Breast epithelium (tissue), 4 donors: ENCODE measurements at regions not wholly inside any gene's neighbourhood (a gene's known extent, or its start where the extent isn't known, plus 50 kb on each side); places are given as distances from the start of the nearest gene placed in this dataset.

ENCODE experiments used
- DNase-seq, 2 donors: peaks; one replicate each; pipeline ENCODE4 v3.0.0-alpha.2; 2019; ENCODE audit warnings: low spot score in 2 of 2
- H3K27ac ChIP-seq, 2 donors: fragments of 200-600 bp; sonication (generic) in 1 of 2; one replicate each; pipeline ENCODE4 v1.5.1; 2016 to 2019; ENCODE audit warnings: mild to moderate bottlenecking in 1 of 2
- H3K27me3 ChIP-seq, 2 donors: fragments of 200-600 bp; sonication (generic) in 1 of 2; one replicate each; pipeline versions ENCODE4 v1.5.1 to v1.6.0; 2017 to 2019; ENCODE audit warnings: control low read depth in 1 of 2, mild to moderate bottlenecking in 1 of 2
- H3K36me3 ChIP-seq: fragments of 200-600 bp; one replicate; pipeline ENCODE4 v1.5.1; 2019
- H3K4me1 ChIP-seq, 2 donors: fragments of 200-600 bp; sonication (generic); one replicate each; pipeline ENCODE4 v1.5.1; 2016 to 2019; ENCODE audit warnings: control low read depth in 1 of 2
- H3K4me3 ChIP-seq, 3 donors: fragments of 200-600 bp; sonication (generic); 1 replicate in 2 of 3; 2 replicates in 1 of 3; pipeline ENCODE4 v1.5.1; 2016 to 2019; ENCODE audit warnings: mild to moderate bottlenecking in 3 of 3, moderate library complexity in 2 of 3
- H3K9me3 ChIP-seq, 2 donors: fragments of 200-600 bp; sonication (generic) in 1 of 2; one replicate each; pipeline ENCODE4 v1.5.1; 2016 to 2019; ENCODE audit warnings: control low read depth in 1 of 2
- POLR2A ChIP-seq: fragments of 450-650 bp; IDR thresholded peaks from one replicate; pipeline ENCODE4 v1.6.1; 2016; ENCODE audit warnings: antibody characterized with exemption, mild to moderate bottlenecking, moderate library complexity
- POLR2AphosphoS5 ChIP-seq, 3 donors: sonication (generic); formaldehyde crosslinking; IDR thresholded peaks; one replicate each; pipeline ENCODE4 v1.6.1; 2017; ENCODE audit warnings: antibody characterized with exemption in 3 of 3
- intact Hi-C: fragments of 100-400 bp; cut with DNase I; formaldehyde crosslinking; loops from one replicate; pipeline ENCODE4 v1.15.1; 2023; ENCODE audit warnings: low total_unique reads
- TF ChIP-seq, protein P1 (sequence below), 3 donors: fragments of 450-650 bp; IDR thresholded peaks; one replicate each; pipeline ENCODE4 v1.5.1; 2016 to 2017; ENCODE audit warnings: antibody characterized with exemption in 3 of 3, mild to moderate bottlenecking in 3 of 3, moderate library complexity in 3 of 3

DNA sequence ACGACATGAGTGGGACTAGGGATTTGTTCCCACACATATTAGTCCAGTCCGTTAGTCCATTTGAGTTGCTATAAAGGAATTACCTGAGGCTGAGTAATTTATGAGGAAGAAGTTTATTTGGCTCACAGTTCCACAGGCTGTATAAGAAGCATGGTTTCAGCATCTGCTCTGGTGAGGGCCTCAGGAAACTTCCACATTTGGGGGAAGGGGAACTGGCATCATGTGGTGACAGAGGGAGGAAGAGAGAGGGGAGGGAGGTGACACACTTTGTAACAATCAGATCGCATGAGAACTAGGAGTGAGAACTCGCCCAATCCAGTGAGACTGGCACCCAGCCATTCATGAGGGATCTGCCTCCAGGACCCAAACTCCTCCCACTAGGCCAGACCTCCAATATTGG, 769.9 kb upstream of the ROBO1 start:
- Histone ChIP-seq H3K27me3 (no peaks in the 10 kb centered on the region), H3K4me3 (no peak overlapping the region), H3K36me3 (no peaks in the 10 kb centered on the region), H3K9me3 (peaks cover 0 to 4% of the 10 kb centered on the region in 2 donors), H3K27ac (no peak overlapping the region), H3K4me1 (no peaks in the 10 kb centered on the region)
- intact Hi-C loops, result no loop called here
- TF ChIP-seq POLR2AphosphoS5 (IDR thresholded peaks at IDR 0.05), result no peak
- no peak for TF ChIP-seq POLR2A
- TF ChIP-seq, protein P1, sequence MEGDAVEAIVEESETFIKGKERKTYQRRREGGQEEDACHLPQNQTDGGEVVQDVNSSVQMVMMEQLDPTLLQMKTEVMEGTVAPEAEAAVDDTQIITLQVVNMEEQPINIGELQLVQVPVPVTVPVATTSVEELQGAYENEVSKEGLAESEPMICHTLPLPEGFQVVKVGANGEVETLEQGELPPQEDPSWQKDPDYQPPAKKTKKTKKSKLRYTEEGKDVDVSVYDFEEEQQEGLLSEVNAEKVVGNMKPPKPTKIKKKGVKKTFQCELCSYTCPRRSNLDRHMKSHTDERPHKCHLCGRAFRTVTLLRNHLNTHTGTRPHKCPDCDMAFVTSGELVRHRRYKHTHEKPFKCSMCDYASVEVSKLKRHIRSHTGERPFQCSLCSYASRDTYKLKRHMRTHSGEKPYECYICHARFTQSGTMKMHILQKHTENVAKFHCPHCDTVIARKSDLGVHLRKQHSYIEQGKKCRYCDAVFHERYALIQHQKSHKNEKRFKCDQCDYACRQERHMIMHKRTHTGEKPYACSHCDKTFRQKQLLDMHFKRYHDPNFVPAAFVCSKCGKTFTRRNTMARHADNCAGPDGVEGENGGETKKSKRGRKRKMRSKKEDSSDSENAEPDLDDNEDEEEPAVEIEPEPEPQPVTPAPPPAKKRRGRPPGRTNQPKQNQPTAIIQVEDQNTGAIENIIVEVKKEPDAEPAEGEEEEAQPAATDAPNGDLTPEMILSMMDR (IDR thresholded peaks at IDR 0.05), result no peak
- DNase-seq, result no peak

DNA sequence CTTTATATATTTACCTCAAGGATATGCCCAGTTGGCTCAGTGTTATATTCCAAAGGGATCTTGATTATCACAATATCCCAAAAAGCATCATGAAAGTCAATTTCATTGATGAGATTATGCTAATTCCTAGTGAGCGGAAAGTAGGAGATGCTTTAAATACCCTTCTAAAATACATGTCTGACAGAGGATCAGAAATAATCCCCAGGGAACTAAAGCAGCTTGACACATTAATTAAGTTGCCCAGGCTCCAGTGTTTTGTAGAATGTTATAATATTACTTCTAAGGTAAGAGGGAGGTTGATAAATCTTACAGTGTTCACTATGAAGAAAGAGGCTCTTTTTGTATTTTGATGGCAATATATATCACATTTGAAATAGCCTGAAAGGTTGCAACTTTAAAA, 767.5 kb upstream of the ROBO1 start:
- H3K9me3 ChIP-seq, result peaks cover 0 to 4% of the 10 kb centered on the region in 2 donors
- no peaks in the 10 kb centered on the region for H3K36me3 ChIP-seq
- DNase-seq, result no peak
- no peak overlapping the region for H3K4me3 ChIP-seq
- intact Hi-C loops, result no loop called here
- TF ChIP-seq, protein P1 (IDR thresholded peaks at IDR 0.05), result no peak
- no peak for TF ChIP-seq POLR2AphosphoS5 (IDR thresholded peaks at IDR 0.05)
- no peak for TF ChIP-seq POLR2A
- no peak overlapping the region for H3K27ac ChIP-seq
- no peaks in the 10 kb centered on the region for H3K4me1 ChIP-seq
- no peaks in the 10 kb centered on the region for H3K27me3 ChIP-seq

DNA sequence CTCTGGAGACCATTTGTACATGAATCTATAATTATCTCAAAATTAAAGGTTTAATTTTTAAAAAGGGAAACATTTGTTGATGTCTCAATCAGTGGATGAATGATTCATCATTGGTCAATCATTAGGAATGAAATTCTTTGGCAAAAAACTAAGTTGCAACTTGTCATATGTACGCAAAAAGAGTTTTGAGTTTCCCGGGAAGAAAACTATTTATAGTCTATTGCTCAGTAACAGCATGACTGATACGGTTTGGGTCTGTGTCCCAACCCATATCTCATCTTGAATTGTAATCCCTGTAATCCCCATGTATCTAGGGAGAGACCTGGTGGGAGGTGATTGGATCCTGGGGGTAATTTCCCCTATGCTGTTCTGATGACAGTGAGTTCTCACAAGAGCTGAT, 765.8 kb upstream of the ROBO1 start:
- TF ChIP-seq POLR2AphosphoS5 (IDR thresholded peaks at IDR 0.05), result no peak
- Histone ChIP-seq H3K4me3 (no peak overlapping the region), H3K36me3 (no peaks in the 10 kb centered on the region), H3K4me1 (no peaks in the 10 kb centered on the region), H3K9me3 (peaks cover 0 to 4% of the 10 kb centered on the region in 2 donors), H3K27me3 (no peaks in the 10 kb centered on the region), H3K27ac (no peak overlapping the region)
- DNase-seq, result no peak
- intact Hi-C loops, result no loop called here

DNA sequence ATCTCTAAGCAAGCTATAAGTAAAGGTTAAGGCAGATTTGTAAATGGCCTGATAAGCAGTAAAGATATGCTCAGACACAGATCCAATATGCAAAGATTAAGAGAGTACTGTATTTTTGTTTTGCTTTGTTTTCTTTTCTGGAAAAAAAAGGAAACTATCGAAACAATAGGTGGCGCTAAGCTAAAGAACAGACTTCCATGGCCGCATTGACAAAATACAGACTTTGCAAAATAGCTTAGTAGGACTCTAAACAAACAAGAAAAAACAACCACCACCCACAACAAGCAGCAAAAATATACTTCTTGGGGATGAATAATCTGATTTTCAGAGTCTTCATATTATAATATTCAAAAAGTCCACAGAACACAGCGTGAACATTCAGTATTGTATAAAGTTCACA, 758.4 kb upstream of the ROBO1 start:
- intact Hi-C loops, result no loop called here
- Histone ChIP-seq H3K27me3 (no peaks in the 10 kb centered on the region), H3K4me1 (no peaks in the 10 kb centered on the region), H3K4me3 (no peak overlapping the region), H3K27ac (no peak overlapping the region), H3K36me3 (no peaks in the 10 kb centered on the region), H3K9me3 (no peaks in the 10 kb centered on the region)
- TF ChIP-seq, protein P1 (IDR thresholded peaks at IDR 0.05), result no peak
- TF ChIP-seq POLR2A (no peak), POLR2AphosphoS5 (IDR thresholded peaks at IDR 0.05) (no peak)
- DNase-seq, result no peak

DNA sequence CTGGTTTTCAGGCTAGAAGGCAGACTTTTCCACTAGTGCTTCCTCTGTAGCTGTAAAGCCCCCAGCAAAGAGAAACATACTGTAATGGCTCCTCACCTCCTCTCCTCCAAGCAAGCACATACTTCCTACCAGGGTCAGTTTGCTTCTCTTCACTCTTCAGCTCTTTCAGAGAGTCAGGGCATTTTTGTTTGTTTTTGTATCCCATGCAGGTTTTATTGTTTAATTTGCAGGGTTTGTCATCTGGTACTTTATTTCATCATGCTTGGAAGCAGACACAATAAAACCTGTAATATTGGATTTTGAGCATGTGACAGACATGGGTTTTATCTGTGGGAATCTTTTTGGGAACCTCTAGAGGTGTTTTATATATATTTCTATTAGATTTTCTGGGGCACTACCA, 753.3 kb upstream of the ROBO1 start:
- no peaks in the 10 kb centered on the region for H3K27me3 ChIP-seq
- H3K9me3 ChIP-seq, result no peaks in the 10 kb centered on the region
- H3K4me3 ChIP-seq, result no peak overlapping the region
- intact Hi-C loops, result no loop called here
- no peaks in the 10 kb centered on the region for H3K36me3 ChIP-seq
- DNase-seq, result no peak
- H3K27ac ChIP-seq, result no peak overlapping the region
- H3K4me1 ChIP-seq, result no peaks in the 10 kb centered on the region
- TF ChIP-seq, protein P1 (IDR thresholded peaks at IDR 0.05), result no peak
- TF ChIP-seq POLR2AphosphoS5 (IDR thresholded peaks at IDR 0.05), result no peak

DNA sequence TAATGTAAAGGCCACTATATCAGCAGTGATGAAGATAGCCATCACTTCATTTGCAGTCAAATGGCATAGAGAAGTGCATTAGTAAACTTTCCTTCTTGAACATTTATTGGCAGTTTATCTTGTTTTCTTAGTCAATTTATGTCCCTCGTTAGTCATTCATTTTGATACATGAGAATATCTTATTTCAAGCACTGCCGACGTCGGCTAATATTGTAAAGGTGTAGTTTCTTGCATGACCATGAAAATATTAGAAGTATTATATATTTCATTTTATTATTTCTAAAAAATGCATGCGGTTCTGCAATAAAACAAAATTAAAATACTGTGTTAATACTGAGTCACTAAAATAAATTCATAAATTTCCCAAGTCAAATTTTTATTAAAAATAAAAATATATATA, 751.6 kb upstream of the ROBO1 start:
- H3K27ac ChIP-seq, result no peak overlapping the region
- H3K27me3 ChIP-seq, result no peaks in the 10 kb centered on the region
- H3K4me1 ChIP-seq, result no peaks in the 10 kb centered on the region
- no peaks in the 10 kb centered on the region for H3K36me3 ChIP-seq
- intact Hi-C loops, result no loop called here
- TF ChIP-seq, protein P1 (IDR thresholded peaks at IDR 0.05), result no peak
- TF ChIP-seq POLR2AphosphoS5 (IDR thresholded peaks at IDR 0.05), result no peak
- no peak for TF ChIP-seq POLR2A
- no peaks in the 10 kb centered on the region for H3K9me3 ChIP-seq
- H3K4me3 ChIP-seq, result no peak overlapping the region
- no peak for DNase-seq
